ENCODE measurements at regions not wholly inside any gene's neighbourhood (a gene's known extent, or its start where the extent isn't known, plus 50 kb on each side); places are given as distances from the start of the nearest gene placed in this dataset.
"Not testable (repeated sequence)": the region's sequence is repeated elsewhere in the genome, so short reads cannot be mapped to it uniquely, and the experiment has no call there.

DNA sequence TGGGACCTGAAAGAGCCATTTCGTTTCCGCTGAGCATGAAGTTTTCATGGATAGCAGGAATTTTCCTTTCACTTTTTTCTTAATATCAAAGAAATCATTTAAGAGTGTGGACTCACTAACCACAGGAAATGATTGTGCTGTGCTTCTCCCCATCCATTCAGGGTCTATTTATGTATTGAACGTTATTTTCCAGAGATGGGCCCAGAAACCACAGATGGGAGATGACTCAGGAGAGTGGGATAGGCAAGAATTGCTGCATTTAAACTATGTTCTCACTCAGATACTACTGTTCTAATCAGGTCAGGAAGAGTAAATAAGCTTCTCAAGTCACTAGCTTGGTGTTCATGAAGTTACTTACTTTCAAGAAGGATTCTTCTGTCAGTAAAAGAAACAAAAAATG is 763.8 kb downstream of the DTWD2 start:
- in situ Hi-C loops (cut with MboI; ENCODE audit: low sequenced_read_pairs): no loop called here

DNA sequence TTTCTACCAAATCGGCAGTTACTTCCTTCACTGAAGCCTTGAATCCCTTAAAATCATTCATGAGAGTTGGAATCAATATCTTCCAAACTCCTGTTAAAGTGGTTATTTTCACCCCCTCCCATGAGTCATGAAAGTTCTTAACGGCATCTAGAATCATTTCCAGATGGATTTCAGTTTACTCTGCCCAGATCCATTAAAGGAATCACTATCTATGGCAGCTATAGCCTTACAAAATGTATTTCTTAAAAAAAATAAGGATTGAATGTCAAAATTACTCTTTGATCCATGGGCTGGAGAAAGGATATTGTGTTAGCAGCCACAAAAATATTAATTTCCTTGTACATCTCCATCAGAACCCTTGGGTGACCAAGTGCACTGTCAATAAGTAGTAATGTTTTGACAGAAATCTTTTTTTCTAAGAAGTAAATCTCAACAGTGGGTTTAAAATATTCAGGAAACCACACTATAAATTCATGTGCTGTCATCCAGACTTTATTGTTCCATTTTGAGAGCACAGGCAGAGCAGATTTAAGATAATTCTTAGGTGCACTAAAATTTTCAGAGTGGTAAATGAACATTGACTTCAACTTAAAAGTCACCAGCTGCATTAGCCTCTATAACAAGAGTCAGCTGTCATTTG is 767.7 kb downstream of the DTWD2 start:
- in situ Hi-C loops (cut with MboI; ENCODE audit: low sequenced_read_pairs): no loop called here

DNA sequence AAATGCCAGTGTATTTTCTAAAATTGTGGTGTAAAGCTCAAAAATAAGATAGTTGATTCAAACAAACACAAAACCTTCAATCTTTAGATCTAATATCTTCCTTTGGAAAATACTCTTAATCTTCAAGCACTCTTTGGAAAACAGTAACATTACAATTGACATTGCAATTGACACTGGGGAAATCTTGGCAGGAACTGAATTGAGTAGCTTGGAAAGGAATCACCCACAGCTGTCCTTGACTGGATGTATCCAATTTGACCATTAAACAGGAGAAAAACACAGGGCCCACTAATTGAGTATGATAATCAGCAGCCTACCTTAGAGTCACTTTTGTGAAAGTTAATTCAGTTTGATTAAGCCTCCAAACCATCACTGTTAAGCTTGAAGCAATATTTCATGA is 776.7 kb downstream of the DTWD2 start:
- in situ Hi-C loops (cut with MboI; ENCODE audit: low sequenced_read_pairs): no loop called here

DNA sequence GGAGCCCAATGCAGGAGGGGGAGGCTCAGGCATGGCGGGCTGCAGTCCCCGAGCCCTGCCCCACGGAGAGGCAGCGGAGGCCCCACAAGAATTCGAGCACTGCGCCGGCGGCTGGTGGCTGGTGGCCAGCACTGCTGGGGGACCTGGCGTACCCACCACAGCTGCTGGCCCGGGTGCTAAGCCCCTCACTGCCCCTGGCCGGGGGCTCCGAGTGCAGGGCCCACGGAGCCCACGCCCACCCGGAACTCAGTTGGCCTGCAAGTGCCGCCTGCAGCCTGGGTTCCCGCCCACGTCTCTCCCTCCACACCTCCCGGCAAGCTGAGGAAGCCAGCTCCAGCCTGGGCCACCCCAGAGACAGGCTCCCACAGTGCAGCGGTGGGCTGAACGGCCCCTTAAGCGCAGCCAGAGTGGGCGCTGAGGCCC is 780.3 kb downstream of the DTWD2 start:
- in situ Hi-C loops (cut with MboI; ENCODE audit: low sequenced_read_pairs): no loop called here

DNA sequence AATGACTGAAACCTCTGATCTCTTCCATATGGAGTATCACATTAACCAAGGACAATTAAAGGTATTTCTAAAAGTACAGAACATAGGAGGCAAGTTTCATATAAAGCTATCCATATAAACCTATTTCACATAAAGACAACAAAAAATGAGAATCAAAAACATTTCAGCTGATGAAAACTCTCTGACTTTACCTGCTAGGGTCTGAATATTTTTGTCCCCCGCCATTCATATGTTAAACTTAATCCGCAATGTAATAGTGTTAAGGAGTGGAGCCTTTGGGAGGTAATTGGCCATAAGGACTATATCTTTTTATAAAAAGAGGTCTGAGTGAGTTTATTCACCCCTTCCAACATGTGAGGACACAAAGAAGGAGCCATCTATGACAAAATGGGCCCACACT is 788.5 kb downstream of the DTWD2 start:
- in situ Hi-C loops (cut with MboI; ENCODE audit: low sequenced_read_pairs): no loop called here

DNA sequence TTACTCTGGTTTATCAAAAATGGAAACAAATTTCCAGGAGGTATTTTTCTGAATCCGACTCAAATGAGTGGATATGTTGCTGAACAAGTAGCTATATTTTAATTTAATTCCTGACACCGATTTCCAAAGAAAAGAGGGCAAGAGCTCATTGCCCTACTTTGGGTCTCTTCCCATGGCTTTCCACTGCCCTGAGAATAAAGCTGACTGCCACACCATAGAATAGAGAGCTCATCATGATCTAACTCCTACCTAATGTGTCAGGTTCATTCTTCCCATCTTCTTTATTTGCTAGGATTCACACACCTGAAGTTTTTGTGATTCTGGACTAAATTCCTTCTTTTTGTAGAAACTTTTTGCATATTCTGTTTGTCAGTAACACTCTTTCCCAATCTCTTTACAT is 792.1 kb downstream of the DTWD2 start:
- in situ Hi-C loops (cut with MboI; ENCODE audit: low sequenced_read_pairs): no loop called here

DNA sequence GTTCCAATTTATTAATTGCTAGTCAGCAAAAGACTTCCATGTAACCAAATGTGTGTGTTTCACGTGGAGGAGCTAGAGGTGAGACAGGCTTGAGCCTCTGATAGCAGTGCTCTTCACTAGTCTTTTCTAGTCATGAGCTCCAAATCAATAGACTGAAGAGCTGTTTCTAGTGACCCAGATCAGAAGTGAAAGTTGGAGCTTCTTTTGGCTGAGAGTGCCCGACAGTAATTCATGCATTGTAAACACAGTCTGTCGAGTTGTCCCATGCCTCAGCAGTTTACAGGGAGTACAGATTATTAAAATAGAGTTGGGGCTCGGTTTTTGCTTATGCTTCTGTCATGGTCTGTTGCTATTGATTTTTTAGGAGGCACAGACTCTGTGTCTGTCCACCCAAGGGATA is 793.1 kb downstream of the DTWD2 start:
- in situ Hi-C loops (cut with MboI; ENCODE audit: low sequenced_read_pairs): no loop called here

DNA sequence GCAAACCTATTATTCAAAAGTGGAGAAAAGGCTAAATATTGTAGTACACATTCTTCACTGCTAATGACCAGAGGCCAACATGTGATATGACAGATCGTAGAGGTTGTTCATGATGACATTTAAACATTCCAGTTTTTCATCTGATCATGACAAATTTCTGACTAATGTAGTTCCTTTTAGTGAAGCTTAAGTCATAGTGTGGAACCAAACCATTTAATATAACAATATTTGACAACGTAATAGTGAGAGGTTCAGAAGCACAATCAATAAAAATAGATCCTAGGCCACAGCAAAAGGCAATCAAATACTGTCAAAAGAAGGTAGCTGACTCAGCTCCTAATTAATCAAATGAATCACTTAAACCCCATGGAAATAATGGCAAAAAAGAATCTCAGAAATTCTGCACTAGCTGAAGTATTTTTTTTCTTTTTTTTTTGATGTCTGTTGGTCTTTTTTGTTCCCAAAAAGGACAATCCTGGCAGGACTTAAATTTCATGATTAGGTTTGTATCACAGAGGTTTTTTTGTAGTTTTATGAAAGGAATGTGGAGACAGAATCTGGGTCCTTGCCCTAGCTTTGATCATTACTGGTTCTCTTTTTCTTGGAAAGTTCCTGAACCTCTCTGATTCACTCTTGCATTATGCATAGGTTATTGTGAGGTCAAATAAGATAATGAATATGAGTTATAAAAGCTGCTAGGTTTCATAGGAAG is 795.0 kb downstream of the DTWD2 start:
- in situ Hi-C loops (cut with MboI; ENCODE audit: low sequenced_read_pairs): no loop called here

DNA sequence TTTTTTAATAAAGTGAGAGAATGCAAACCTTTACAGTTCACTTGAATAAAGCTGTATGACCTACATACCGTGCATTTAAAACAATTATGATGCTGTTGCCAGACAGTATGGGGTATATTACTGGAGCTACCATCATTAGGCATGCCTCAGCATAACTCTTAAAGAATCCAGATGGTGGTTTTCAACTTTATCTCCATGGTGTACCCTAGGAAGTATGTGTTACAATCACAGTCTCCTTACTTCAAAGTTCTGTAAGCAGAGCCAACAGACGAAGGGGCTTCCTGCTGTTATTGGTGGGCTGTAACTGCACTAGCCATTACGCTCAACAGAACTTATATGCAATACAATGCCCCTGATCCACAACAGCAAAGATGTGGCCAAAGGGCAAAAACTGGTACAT is 803.3 kb downstream of the DTWD2 start:
- in situ Hi-C loops (cut with MboI; ENCODE audit: low sequenced_read_pairs): no loop called here

DNA sequence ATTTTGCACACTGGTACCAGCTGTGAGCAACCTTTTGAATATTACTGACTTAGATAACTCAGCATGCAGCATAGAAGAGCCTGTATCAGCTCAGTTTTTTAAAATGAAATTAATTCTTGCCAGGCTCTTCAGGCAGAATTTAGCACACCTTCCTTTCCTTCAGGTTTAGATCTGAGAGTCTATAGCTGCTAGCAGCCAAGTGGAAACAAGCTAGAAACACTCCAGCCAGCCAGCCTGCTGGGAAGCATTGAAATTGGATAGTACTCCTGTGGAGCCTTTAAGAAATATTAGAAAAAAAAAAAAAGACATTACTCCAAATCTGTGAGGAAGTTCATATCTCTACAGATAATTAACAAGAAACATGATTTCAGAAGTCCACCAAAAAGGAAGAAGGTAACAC is 812.2 kb downstream of the DTWD2 start:
- in situ Hi-C loops (cut with MboI; ENCODE audit: low sequenced_read_pairs): no loop called here

DNA sequence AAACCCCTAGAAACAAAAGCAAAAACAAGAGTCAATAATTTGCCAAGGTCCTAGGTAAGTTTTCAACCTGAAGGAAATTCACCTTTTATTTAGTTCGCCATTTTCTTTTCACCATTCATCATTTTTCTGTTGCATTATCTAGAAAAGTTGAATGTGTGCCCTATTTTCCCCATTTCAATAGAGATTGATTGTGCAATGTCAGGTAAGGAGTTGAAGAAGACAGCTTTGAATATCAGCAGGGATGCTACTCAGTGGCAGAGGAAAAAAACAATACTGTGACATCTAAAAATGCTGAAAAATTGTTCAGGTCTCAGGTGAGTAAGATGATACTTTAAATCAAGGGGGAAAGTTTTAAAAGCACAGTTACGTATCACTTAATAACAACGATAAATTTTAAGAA is 813.7 kb downstream of the DTWD2 start:
- in situ Hi-C loops (cut with MboI; ENCODE audit: low sequenced_read_pairs): no loop called here

DNA sequence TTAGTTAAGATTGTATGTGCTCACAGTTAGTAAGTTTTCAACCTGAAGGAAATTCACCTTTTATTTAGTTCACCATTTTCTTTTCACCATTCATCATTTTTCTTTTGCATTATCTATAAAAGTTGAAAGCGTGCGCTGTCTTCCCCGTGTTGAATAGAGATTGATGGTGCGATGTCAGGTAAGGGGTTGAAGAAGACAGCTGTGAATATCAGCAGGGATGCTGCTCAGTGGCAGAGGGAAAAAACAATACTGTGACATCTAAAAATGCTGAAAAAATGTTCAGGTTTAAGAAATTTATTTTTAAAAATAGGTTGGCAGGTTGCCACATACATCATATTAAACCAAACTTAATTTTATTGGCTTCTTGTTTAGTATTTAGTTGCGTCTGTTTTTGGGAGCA is 815.0 kb downstream of the DTWD2 start:
- in situ Hi-C loops (cut with MboI; ENCODE audit: low sequenced_read_pairs): no loop called here

DNA sequence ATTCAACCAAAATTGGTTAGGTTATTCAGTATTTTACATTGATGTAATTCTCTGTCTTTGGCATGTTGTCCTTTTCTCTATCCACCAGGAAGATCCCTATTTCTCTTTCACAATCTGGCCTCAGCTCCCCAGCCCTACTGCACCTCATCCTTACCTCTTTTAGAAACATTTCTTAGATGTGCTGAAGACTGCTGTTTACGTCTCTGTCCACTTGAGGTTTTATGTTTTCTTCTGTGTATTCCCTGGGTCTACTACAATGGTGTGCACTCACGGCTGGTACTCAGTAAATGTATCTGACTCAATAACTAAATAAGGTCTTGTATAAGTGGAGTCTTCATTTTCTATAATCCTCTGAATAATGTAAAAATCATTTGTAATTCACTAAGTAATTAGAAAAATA is 822.7 kb downstream of the DTWD2 start:
- in situ Hi-C loops (cut with MboI; ENCODE audit: low sequenced_read_pairs): no loop called here

DNA sequence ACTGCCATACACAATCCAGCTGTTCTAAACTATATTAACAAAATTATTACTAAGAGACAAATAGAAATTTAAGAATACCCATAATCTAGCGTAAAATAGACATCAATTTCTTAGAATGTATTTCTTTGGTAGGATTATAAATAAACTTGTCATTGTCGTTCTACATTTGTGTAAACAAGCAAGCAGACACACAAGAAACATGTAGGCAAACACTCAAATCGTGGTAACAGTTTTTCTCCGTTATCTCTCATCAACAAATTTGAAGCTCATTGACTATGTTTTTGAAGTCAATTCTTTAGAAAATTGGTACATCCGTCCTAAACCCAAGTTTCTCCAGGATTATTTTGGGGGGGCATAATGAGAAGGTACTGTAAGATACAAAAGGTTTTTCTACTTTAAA is 832.2 kb downstream of the DTWD2 start:
- in situ Hi-C loops (cut with MboI; ENCODE audit: low sequenced_read_pairs): no loop called here

DNA sequence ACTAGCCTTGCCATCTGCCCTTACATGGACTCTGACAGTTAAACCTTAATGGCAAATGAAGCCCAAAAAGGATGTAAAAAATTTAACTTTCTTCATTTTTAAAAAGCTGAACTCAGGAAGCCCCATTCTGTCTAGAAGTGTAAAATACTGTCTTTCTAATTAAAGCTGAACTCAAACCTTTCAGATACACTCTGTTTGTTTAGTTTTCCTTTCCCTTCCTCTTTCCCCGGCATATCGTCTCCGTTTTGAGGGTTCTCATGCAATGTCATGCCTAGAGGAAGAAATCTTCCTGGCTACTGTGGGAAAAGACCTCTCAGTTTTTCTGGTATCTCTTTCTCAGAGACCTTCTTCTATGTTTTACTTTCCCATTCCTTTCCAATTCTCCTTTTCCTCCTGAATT is 841.5 kb downstream of the DTWD2 start:
- in situ Hi-C loops (cut with MboI; ENCODE audit: low sequenced_read_pairs): no loop called here

DNA sequence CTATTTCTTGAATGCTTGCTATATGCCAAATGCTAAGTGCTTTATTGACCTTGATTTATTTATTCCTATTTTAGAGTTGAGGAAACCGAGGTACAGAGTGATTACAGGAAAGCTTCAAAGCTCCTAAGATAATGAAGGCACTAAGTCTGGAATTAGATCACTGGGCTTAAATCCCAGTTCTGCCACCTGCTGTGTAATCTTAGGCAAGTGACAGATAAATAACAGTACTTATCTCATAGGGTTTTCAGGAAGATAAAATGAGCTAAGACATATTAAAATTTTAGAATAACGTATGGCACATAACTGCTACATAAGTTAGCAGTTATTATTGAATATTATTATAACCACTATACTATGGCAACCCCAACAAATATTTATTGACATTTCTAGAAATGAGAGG is 843.8 kb downstream of the DTWD2 start:
- in situ Hi-C loops (cut with MboI; ENCODE audit: low sequenced_read_pairs): no loop called here

DNA sequence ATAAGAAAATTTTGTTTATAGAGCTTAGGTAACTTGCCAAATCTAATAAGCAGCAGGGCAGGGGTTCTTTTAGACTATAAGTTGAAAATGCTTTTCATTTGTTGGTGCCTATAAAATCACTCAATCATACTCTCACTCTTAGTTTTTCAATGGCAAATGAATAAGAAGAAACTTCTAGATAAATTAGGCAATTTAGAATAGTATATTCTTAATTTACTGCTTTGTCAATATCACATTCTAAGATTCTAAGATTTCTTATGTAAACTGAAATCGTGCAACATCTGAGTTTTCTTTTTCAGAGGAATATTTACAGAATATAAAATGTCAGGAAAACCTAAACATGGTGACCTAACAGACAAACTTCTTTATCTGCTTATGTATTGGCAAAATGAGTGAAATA is 849.0 kb downstream of the DTWD2 start:
- in situ Hi-C loops (cut with MboI; ENCODE audit: low sequenced_read_pairs): no loop called here

DNA sequence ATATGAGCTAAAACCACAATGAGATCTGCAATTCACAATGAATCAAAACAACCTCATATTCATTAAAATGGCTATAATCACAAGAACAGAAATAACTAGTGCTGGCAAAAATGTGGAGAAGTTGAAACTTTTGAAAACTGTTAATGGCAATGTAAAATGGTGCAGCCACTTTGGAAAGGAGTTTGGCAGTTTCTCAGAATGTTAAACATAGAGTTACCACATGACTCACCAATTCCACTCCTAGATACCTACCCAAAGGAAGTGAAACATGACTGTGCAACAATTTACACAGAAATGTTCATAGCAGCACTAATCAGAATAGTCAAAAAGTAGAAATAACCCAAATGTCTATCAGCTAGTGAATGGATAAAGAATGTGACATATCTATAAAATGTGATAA is 862.2 kb downstream of the DTWD2 start:
- in situ Hi-C loops (cut with MboI; ENCODE audit: low sequenced_read_pairs): no loop called here

DNA sequence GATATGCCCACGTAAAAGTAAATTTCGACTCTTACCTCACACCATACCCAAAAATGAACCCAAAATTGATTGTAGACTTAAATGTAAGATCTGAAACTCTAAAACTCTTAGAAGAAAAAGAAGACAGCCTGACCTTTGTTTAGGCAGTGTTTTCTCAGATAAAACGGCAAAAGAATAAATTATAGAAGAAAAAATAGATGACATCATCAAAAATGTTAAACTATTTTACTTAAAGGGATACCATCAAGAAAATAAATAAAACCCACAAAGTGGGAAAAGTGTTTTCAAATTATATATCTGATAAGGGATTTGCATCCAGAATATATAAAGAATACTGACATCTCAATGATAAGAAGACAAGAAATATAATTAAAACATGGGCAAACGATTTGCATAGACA is 862.7 kb downstream of the DTWD2 start:
- in situ Hi-C loops (cut with MboI; ENCODE audit: low sequenced_read_pairs): no loop called here

DNA sequence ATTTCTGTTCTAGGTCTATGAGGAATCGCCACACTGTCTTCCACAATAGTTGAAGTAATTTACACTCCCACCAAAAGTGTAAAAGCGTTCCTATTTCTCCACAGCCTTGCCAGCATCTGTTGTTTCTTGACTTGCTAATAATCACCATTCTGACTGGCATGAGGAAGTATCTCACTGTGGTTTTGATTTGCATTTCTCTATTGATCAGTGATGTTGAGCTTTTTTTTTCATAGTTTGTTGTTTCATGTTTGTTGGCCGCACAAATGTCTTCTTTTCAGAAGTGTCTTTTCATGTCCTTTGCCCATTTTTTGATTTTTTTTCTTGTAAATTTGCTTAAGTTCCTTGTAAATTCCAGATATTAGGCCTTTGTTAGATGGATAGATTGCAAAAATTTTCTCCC is 867.1 kb downstream of the DTWD2 start:
- in situ Hi-C loops (cut with MboI; ENCODE audit: low sequenced_read_pairs): no loop called here

DNA sequence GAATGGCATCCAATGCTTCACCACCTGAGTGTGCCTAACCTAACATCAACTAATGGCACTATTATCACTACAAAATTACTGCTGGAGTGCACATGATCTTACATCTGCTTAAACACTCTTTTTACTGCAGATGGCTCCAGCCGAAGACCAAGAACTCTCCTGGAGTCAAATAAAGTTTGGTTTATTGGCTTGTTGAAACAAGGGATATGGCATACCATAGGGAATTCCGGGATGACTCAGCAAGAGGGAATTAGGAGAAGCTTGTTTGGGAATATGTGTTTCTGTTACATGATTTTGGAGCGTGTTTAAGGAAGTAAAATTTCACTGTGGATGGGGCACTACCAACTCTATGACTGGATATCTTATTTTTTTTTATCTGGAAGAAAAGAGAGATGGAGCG is 872.6 kb downstream of the DTWD2 start:
- in situ Hi-C loops (cut with MboI; ENCODE audit: low sequenced_read_pairs): no loop called here

DNA sequence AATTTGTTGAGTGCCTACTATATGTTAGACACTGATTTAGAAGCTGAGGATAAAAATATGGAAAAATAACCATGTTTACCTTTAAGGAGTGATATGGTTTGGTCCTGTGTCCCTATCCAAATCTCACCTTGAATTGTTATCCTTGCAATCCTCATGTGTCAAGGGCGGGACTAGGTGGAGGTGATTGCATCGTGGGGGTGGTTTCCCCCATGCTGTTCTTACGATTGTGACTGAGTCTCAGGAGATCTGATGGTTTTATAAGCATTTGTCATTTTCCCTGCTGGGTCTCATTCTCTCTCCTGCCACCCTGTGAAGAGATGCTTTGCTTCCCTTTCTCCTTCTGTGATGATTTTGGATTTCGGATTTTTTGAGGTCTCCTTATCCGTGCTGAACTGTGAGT is 876.4 kb downstream of the DTWD2 start:
- in situ Hi-C loops (cut with MboI; ENCODE audit: low sequenced_read_pairs): no loop called here

DNA sequence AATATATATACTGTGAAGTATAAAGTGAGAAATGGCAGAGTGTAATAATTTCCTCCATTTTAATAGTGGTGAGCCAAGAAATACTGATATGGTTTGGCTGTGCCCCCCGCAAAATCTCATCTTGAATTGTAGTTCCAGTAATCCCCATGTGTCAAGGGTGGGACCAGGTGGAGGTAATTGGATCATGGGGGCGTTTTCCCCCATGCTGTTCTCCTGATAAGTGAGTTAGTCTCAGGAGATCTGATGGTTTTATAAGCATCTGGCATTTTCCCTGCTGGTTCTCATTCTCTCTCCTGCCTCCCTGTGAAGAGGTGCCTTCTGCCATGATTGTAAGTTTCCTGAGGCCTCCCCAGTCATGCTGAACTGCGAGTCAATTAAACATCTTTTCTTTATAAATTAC is 881.1 kb downstream of the DTWD2 start:
- in situ Hi-C loops (cut with MboI; ENCODE audit: low sequenced_read_pairs): not testable (repeated sequence)

All from HL-60/S4 (cell line).